ENCODE measurements at regions not wholly inside any gene's neighbourhood (a gene's known extent, or its start where the extent isn't known, plus 50 kb on each side); places are given as distances from the start of the nearest gene placed in this dataset.

- intact Hi-C loops (cut with micrococcal nuclease): no loop called here
- ATAC-seq (no peak), DNase-seq (no peak)
- no peaks in the 10 kb centered on the region for H4K20me1 ChIP-seq (ENCODE audit: low read length)
- TF ChIP-seq, protein P1, sequence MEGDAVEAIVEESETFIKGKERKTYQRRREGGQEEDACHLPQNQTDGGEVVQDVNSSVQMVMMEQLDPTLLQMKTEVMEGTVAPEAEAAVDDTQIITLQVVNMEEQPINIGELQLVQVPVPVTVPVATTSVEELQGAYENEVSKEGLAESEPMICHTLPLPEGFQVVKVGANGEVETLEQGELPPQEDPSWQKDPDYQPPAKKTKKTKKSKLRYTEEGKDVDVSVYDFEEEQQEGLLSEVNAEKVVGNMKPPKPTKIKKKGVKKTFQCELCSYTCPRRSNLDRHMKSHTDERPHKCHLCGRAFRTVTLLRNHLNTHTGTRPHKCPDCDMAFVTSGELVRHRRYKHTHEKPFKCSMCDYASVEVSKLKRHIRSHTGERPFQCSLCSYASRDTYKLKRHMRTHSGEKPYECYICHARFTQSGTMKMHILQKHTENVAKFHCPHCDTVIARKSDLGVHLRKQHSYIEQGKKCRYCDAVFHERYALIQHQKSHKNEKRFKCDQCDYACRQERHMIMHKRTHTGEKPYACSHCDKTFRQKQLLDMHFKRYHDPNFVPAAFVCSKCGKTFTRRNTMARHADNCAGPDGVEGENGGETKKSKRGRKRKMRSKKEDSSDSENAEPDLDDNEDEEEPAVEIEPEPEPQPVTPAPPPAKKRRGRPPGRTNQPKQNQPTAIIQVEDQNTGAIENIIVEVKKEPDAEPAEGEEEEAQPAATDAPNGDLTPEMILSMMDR (conservative IDR thresholded peaks at IDR 0.05; ENCODE audit: low read depth, low read length): no peak
- TF ChIP-seq EZH2phosphoT487 (IDR thresholded peaks at IDR 0.05; ENCODE audit: borderline replicate concordance, low read length): no peak
- TF ChIP-seq EZH2 (IDR thresholded peaks at IDR 0.05; ENCODE audit: low read length, unreplicated experiment): no peak
- H3K9ac ChIP-seq (ENCODE audit: low read length): no peak overlapping the region
- ChIA-PET CTCF (no interaction called here), POLR2A (ENCODE audit: unreplicated experiment) (no interaction called here)
- no peak overlapping the region for H3K4me2 ChIP-seq (ENCODE audit: low read length)
- H3K9me3 ChIP-seq (ENCODE audit: low read length): no peaks in the 10 kb centered on the region
- H3K79me2 ChIP-seq (ENCODE audit: low read length): no peaks in the 10 kb centered on the region
- no peak overlapping the region for H2AFZ ChIP-seq (ENCODE audit: low read length)
- H3K4me3 ChIP-seq (ENCODE audit: low read length): no peak overlapping the region
- no TSS peak for BruUV-seq (replicated peaks)
- no peaks in the 10 kb centered on the region for H3K4me1 ChIP-seq (ENCODE audit: insufficient read depth, low read length)
- no peak overlapping the region for H3K27ac ChIP-seq (ENCODE audit: low read length)
- H3K27me3 ChIP-seq (ENCODE audit: low read length): no peaks in the 10 kb centered on the region
- no peaks in the 10 kb centered on the region for H3K9me2 ChIP-seq (replicated peaks; ENCODE audit: low read length)
- H3F3A ChIP-seq (ENCODE audit: low read length, unreplicated experiment): no peaks in the 10 kb centered on the region
- no peaks in the 10 kb centered on the region for H3K36me3 ChIP-seq (ENCODE audit: low read depth, low read length)
Observed at GRCh38 chr16:60684002-60684401, 1352.2 kb downstream of the CDH8 start.

GRCh38 chr16:60682219-60682618 is 1354.0 kb downstream of the CDH8 start:
- BruUV-seq (replicated peaks): no TSS peak
- Histone ChIP-seq H4K20me1 (ENCODE audit: low read length) (no peaks in the 10 kb centered on the region), H3K9me3 (ENCODE audit: low read length) (no peaks in the 10 kb centered on the region), H3K4me3 (ENCODE audit: low read length) (no peak overlapping the region), H3K27me3 (ENCODE audit: low read length) (no peaks in the 10 kb centered on the region), H3K79me2 (ENCODE audit: low read length) (no peaks in the 10 kb centered on the region), H3K4me1 (ENCODE audit: insufficient read depth, low read length) (no peaks in the 10 kb centered on the region), H3K4me2 (ENCODE audit: low read length) (no peak overlapping the region), H3K27ac (ENCODE audit: low read length) (no peak overlapping the region), H3K9me2 (replicated peaks; ENCODE audit: low read length) (no peaks in the 10 kb centered on the region), H3F3A (ENCODE audit: low read length, unreplicated experiment) (no peaks in the 10 kb centered on the region), H3K36me3 (ENCODE audit: low read depth, low read length) (no peaks in the 10 kb centered on the region), H3K9ac (ENCODE audit: low read length) (no peak overlapping the region), H2AFZ (ENCODE audit: low read length) (no peak overlapping the region)
- ChIA-PET POLR2A (ENCODE audit: unreplicated experiment) (no interaction called here), CTCF (no interaction called here)
- TF ChIP-seq EZH2phosphoT487 (IDR thresholded peaks at IDR 0.05; ENCODE audit: borderline replicate concordance, low read length) (no peak), EZH2 (IDR thresholded peaks at IDR 0.05; ENCODE audit: low read length, unreplicated experiment) (no peak)
- TF ChIP-seq, protein P1 (conservative IDR thresholded peaks at IDR 0.05; ENCODE audit: low read depth, low read length): no peak
- intact Hi-C loops (cut with micrococcal nuclease): no loop called here
- ATAC-seq (no peak), DNase-seq (no peak)

GRCh38 chr16:60681043-60681442 is 1355.2 kb downstream of the CDH8 start:
- H4K20me1 ChIP-seq (ENCODE audit: low read length): no peaks in the 10 kb centered on the region
- no peaks in the 10 kb centered on the region for H3K36me3 ChIP-seq (ENCODE audit: low read depth, low read length)
- no peak overlapping the region for H3K4me2 ChIP-seq (ENCODE audit: low read length)
- H3K4me1 ChIP-seq (ENCODE audit: insufficient read depth, low read length): no peaks in the 10 kb centered on the region
- intact Hi-C loops (cut with micrococcal nuclease): no loop called here
- ATAC-seq (no peak), DNase-seq (no peak)
- H3K79me2 ChIP-seq (ENCODE audit: low read length): no peaks in the 10 kb centered on the region
- CTCF ChIA-PET: no interaction called here
- no peak overlapping the region for H3K9ac ChIP-seq (ENCODE audit: low read length)
- POLR2A ChIA-PET (ENCODE audit: unreplicated experiment): no interaction called here
- H3K27ac ChIP-seq (ENCODE audit: low read length): no peak overlapping the region
- H3K27me3 ChIP-seq (ENCODE audit: low read length): no peaks in the 10 kb centered on the region
- H3K9me3 ChIP-seq (ENCODE audit: low read length): no peaks in the 10 kb centered on the region
- H3K9me2 ChIP-seq (replicated peaks; ENCODE audit: low read length): no peaks in the 10 kb centered on the region
- no TSS peak for BruUV-seq (replicated peaks)
- no peak overlapping the region for H3K4me3 ChIP-seq (ENCODE audit: low read length)
- TF ChIP-seq, protein P1 (conservative IDR thresholded peaks at IDR 0.05; ENCODE audit: low read depth, low read length): no peak
- no peak for TF ChIP-seq EZH2 (IDR thresholded peaks at IDR 0.05; ENCODE audit: low read length, unreplicated experiment)
- H3F3A ChIP-seq (ENCODE audit: low read length, unreplicated experiment): no peaks in the 10 kb centered on the region
- H2AFZ ChIP-seq (ENCODE audit: low read length): no peak overlapping the region

Data from PC-3 (cell line).